ENCODE measurements at regions not wholly inside any gene's neighbourhood (a gene's known extent, or its start where the extent isn't known, plus 50 kb on each side); places are given as distances from the start of the nearest gene placed in this dataset.

GRCh38 chr6:88287696-88288095 lies 121.5 kb upstream of the CNR1 start:
- TF ChIP-seq, protein P1, sequence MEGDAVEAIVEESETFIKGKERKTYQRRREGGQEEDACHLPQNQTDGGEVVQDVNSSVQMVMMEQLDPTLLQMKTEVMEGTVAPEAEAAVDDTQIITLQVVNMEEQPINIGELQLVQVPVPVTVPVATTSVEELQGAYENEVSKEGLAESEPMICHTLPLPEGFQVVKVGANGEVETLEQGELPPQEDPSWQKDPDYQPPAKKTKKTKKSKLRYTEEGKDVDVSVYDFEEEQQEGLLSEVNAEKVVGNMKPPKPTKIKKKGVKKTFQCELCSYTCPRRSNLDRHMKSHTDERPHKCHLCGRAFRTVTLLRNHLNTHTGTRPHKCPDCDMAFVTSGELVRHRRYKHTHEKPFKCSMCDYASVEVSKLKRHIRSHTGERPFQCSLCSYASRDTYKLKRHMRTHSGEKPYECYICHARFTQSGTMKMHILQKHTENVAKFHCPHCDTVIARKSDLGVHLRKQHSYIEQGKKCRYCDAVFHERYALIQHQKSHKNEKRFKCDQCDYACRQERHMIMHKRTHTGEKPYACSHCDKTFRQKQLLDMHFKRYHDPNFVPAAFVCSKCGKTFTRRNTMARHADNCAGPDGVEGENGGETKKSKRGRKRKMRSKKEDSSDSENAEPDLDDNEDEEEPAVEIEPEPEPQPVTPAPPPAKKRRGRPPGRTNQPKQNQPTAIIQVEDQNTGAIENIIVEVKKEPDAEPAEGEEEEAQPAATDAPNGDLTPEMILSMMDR (IDR thresholded peaks at IDR 0.05; ENCODE audit: insufficient read depth in 1 of 2, low read depth in 1 of 2, low read length in 1 of 2, severe bottlenecking in 1 of 2, unreplicated experiment in 1 of 2) = no peak
- H3K4me3 ChIP-seq (ENCODE audit: low read depth, low read length) = no peak overlapping the region
- H3K9me3 Mint-ChIP-seq (ENCODE audit: unreplicated experiment) = peaks cover 19% of the 10 kb centered on the region
- H3K27me3 Mint-ChIP-seq (ENCODE audit: insufficient read depth, unreplicated experiment) = peaks cover 5% of the 10 kb centered on the region
- no peak overlapping the region for H3K27ac Mint-ChIP-seq (ENCODE audit: unreplicated experiment)
- intact Hi-C loops (cut with micrococcal nuclease; ENCODE audit: unreplicated experiment) = no loop called here
- no peaks in the 10 kb centered on the region for H3K36me3 ChIP-seq (ENCODE audit: control insufficient read depth, insufficient read depth, low read length)
- ChIA-PET POLR2A (no interaction called here), CTCF (no interaction called here)
- DNase-seq = no peak
- H3K27me3 ChIP-seq (replicated peaks; ENCODE audit: control insufficient read depth, insufficient read depth, low read length) = no peaks in the 10 kb centered on the region
- BruUV-seq (replicated peaks) = no TSS peak
- no peaks in the 10 kb centered on the region for H3K4me1 Mint-ChIP-seq (ENCODE audit: low read depth, unreplicated experiment)
- H3K4me3 Mint-ChIP-seq (ENCODE audit: unreplicated experiment) = no peak overlapping the region
- no peaks in the 10 kb centered on the region for H3K4me1 ChIP-seq
- H3K36me3 Mint-ChIP-seq (ENCODE audit: insufficient read depth, unreplicated experiment) = no peaks in the 10 kb centered on the region
- peaks cover 4% of the 10 kb centered on the region; the same call in 1 of the 2 replicates for H3K9me3 ChIP-seq

GRCh38 chr6:88276331-88276730 lies 110.2 kb upstream of the CNR1 start:
- intact Hi-C loops (cut with micrococcal nuclease; ENCODE audit: unreplicated experiment) = no loop called here
- H3K4me1 ChIP-seq = no peaks in the 10 kb centered on the region
- H3K9me3 ChIP-seq = no peaks in the 10 kb centered on the region
- no peak for DNase-seq
- Mint-ChIP-seq H3K4me1 (ENCODE audit: low read depth, unreplicated experiment) (no peaks in the 10 kb centered on the region), H3K9me3 (ENCODE audit: unreplicated experiment) (peaks cover 10% of the 10 kb centered on the region), H3K27ac (ENCODE audit: unreplicated experiment) (no peak overlapping the region), H3K36me3 (ENCODE audit: insufficient read depth, unreplicated experiment) (no peaks in the 10 kb centered on the region), H3K4me3 (ENCODE audit: unreplicated experiment) (no peak overlapping the region), H3K27me3 (ENCODE audit: insufficient read depth, unreplicated experiment) (peaks cover 6% of the 10 kb centered on the region)
- H3K4me3 ChIP-seq (ENCODE audit: low read depth, low read length) = no peak overlapping the region
- no peaks in the 10 kb centered on the region for H3K27me3 ChIP-seq (replicated peaks; ENCODE audit: control insufficient read depth, insufficient read depth, low read length)
- ChIA-PET CTCF (no interaction called here), POLR2A (no interaction called here)
- no TSS peak for BruUV-seq (replicated peaks)
- no peaks in the 10 kb centered on the region for H3K36me3 ChIP-seq (ENCODE audit: control insufficient read depth, insufficient read depth, low read length)
- TF ChIP-seq, protein P1 (IDR thresholded peaks at IDR 0.05; ENCODE audit: insufficient read depth in 1 of 2, low read depth in 1 of 2, low read length in 1 of 2, severe bottlenecking in 1 of 2, unreplicated experiment in 1 of 2) = no peak

DNA sequence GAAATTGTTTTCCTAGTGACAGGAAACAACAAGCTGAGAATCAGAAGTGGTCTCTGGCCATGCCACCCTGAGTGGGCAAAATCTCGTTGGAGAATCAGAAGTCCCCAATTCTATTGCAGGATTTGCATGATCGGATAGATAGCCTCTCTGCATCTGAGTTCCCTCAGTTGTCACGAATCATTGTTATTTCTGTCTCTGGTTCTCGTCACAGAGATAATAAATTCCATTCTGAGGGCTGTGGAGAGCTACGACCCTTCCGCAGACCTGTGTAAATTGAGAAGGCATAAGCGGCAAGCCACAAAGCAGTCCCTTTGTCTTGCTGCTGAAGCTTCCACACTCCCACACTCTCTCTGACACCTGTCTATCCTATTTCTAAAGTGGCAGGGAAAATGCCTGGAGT lies 102.4 kb upstream of the CNR1 start:
- no peaks in the 10 kb centered on the region for H3K36me3 Mint-ChIP-seq (ENCODE audit: insufficient read depth, unreplicated experiment)
- ChIA-PET POLR2A (no interaction called here), CTCF (no interaction called here)
- no peaks in the 10 kb centered on the region for H3K27me3 ChIP-seq (replicated peaks; ENCODE audit: control insufficient read depth, insufficient read depth, low read length)
- no peak overlapping the region for H3K4me3 Mint-ChIP-seq (ENCODE audit: unreplicated experiment)
- H3K27me3 Mint-ChIP-seq (ENCODE audit: insufficient read depth, unreplicated experiment) = peaks cover 3% of the 10 kb centered on the region
- BruUV-seq (replicated peaks) = no TSS peak
- intact Hi-C loops (cut with micrococcal nuclease; ENCODE audit: unreplicated experiment) = no loop called here
- no peak overlapping the region for H3K27ac Mint-ChIP-seq (ENCODE audit: unreplicated experiment)
- DNase-seq = no peak
- no peaks in the 10 kb centered on the region for H3K9me3 Mint-ChIP-seq (ENCODE audit: unreplicated experiment)
- no peaks in the 10 kb centered on the region for H3K4me1 ChIP-seq
- TF ChIP-seq, protein P1 (IDR thresholded peaks at IDR 0.05; ENCODE audit: insufficient read depth in 1 of 2, low read depth in 1 of 2, low read length in 1 of 2, severe bottlenecking in 1 of 2, unreplicated experiment in 1 of 2) = no peak
- H3K36me3 ChIP-seq (ENCODE audit: control insufficient read depth, insufficient read depth, low read length) = no peaks in the 10 kb centered on the region
- no peaks in the 10 kb centered on the region for H3K9me3 ChIP-seq
- H3K4me3 ChIP-seq (ENCODE audit: low read depth, low read length) = no peak overlapping the region
- no peaks in the 10 kb centered on the region for H3K4me1 Mint-ChIP-seq (ENCODE audit: low read depth, unreplicated experiment)
